Panc1 (cell line): ENCODE measurements at regions not wholly inside any gene's neighbourhood (a gene's known extent, or its start where the extent isn't known, plus 50 kb on each side); places are given as distances from the start of the nearest gene placed in this dataset.

ENCODE experiments used
- ATAC-seq: fragments of 200-7000 bp; cut with Tn5 transposase; 2 replicates; pipeline ENCODE4 v1.9.1; 2020; ENCODE audit warnings: mild to moderate bottlenecking, moderate library complexity
- BruUV-seq: library from RNA; stranded (reverse); fragments of 400-500 nt; replicated peaks from 2 replicates; lab custom pipeline; 2021; lab: Mats Ljungman, UMichigan
- CTCF ChIA-PET: fragments of 300-600 bp; sonication (Branson Sonifier 250); formaldehyde crosslinking; loops from one replicate; lab custom pipeline; 2022; ENCODE audit warnings: antibody characterized with exemption; lab: Charles Lee
- POLR2A ChIA-PET: fragments of 300-600 bp; sonication (Branson Sonifier 250); formaldehyde crosslinking; loops from one replicate; lab custom pipeline; 2022; ENCODE audit warnings: antibody characterized with exemption; lab: Charles Lee
- DNase-seq: peaks from one replicate; pipeline ENCODE4 v3.0.0-alpha.2; 2010; ENCODE audit warnings: low read depth, low spot score
- H3K27ac ChIP-seq: 2 replicates; pipeline ENCODE4 v1.5.1; 2011; ENCODE audit warnings: mild to moderate bottlenecking, low read length, inconsistent platforms
- H3K27me3 ChIP-seq: fragments of 200-500 bp; sonication (Bioruptor generic); 2 replicates; pipeline ENCODE4 v1.6.0; 2014; ENCODE audit warnings: low read length, inconsistent platforms; ENCODE audit not compliant: control insufficient read depth, insufficient read depth
- H3K36me3 ChIP-seq: fragments of 200-500 bp; sonication (Bioruptor generic); 2 replicates; pipeline ENCODE4 v1.5.1; 2014; ENCODE audit warnings: inconsistent platforms, mild to moderate bottlenecking, low read length, moderate library complexity; ENCODE audit not compliant: control insufficient read depth, insufficient read depth
- H3K4me1 ChIP-seq: 2 replicates; pipeline ENCODE4 v1.5.1; 2011; ENCODE audit warnings: inconsistent platforms, mild to moderate bottlenecking, low read length, moderate library complexity; ENCODE audit not compliant: control insufficient read depth, insufficient read depth
- H3K4me3 ChIP-seq, 2 experiments: 2 replicates each; pipeline ENCODE4 v1.5.1; 2011 to 2012; ENCODE audit warnings: low read depth in 2 of 2, low read length in 2 of 2, mild to moderate bottlenecking in 2 of 2, inconsistent platforms in 1 of 2, moderate library complexity in 1 of 2
- H3K9me3 ChIP-seq: fragments of 200-500 bp; sonication (Bioruptor generic); 2 replicates; pipeline ENCODE4 v1.5.1; 2014; ENCODE audit warnings: low read depth, mild to moderate bottlenecking, inconsistent platforms, low read length, moderate library complexity; ENCODE audit not compliant: control insufficient read depth, insufficient read depth
- CTCF ChIP-seq: fragments of 450-650 bp; IDR thresholded peaks from 2 replicates; pipeline ENCODE4 v1.5.1; 2017; ENCODE audit warnings: mild to moderate bottlenecking
- POLR2AphosphoS5 ChIP-seq: IDR thresholded peaks from 2 replicates; pipeline ENCODE4 v1.6.1; 2012; ENCODE audit warnings: mild to moderate bottlenecking, low read depth, low read length, moderate library complexity
- SIN3A ChIP-seq: IDR thresholded peaks from 2 replicates; pipeline ENCODE4 v1.6.1; 2012; ENCODE audit warnings: low read depth, mild to moderate bottlenecking, low read length, moderate library complexity, borderline replicate concordance; ENCODE audit not compliant: insufficient read depth
- TCF7L2 ChIP-seq: IDR thresholded peaks from 2 replicates; pipeline ENCODE4 v1.6.1; 2011; ENCODE audit warnings: mild to moderate bottlenecking, low read depth, low read length, inconsistent platforms
- in situ Hi-C: cut with HindIII; loops from 2 replicates; pipeline ENCODE4 v1.10.0; 2016; ENCODE audit warnings: low sequenced_read_pairs, low pct_unique_long_range_greater_than_20kb
- intact Hi-C: fragments of 100-400 bp; cut with micrococcal nuclease; formaldehyde crosslinking; loops from one replicate; pipeline ENCODE4 v1.10.0; 2022; ENCODE audit not compliant: unreplicated experiment
- TF ChIP-seq, protein P1 (sequence below), 2 experiments: IDR thresholded peaks; 2 replicates each; pipeline ENCODE4 v1.6.1; 2011 to 2012; ENCODE audit warnings: low read depth in 2 of 2, control low read depth in 1 of 2, low read length in 1 of 2, mild to moderate bottlenecking in 1 of 2, moderate library complexity in 1 of 2; ENCODE audit not compliant: insufficient read depth in 1 of 2

DNA sequence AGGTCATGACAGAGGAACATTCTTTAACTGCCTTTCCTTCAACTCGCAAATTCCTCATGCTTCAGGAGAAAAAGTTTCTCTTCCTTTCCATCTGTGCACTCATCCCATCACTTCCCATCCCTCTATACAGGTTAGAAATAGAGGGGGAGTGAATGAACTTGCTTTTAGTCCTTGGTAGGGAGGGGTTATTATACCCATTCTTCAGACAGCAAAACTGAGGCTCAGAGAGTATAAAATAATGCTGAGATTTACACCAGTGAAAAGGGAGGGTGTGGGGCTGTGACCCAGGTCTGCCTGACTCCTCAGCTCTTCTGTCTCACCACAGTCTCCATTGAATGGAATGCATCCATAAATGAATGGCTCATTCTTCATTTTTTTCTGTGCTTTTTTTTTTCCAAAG is 109.4 kb upstream of the RCN1 start:
- no peak for TF ChIP-seq SIN3A
- no peak for TF ChIP-seq POLR2AphosphoS5
- TF ChIP-seq TCF7L2 = no peak
- no peak for TF ChIP-seq CTCF
- TF ChIP-seq, protein P1, sequence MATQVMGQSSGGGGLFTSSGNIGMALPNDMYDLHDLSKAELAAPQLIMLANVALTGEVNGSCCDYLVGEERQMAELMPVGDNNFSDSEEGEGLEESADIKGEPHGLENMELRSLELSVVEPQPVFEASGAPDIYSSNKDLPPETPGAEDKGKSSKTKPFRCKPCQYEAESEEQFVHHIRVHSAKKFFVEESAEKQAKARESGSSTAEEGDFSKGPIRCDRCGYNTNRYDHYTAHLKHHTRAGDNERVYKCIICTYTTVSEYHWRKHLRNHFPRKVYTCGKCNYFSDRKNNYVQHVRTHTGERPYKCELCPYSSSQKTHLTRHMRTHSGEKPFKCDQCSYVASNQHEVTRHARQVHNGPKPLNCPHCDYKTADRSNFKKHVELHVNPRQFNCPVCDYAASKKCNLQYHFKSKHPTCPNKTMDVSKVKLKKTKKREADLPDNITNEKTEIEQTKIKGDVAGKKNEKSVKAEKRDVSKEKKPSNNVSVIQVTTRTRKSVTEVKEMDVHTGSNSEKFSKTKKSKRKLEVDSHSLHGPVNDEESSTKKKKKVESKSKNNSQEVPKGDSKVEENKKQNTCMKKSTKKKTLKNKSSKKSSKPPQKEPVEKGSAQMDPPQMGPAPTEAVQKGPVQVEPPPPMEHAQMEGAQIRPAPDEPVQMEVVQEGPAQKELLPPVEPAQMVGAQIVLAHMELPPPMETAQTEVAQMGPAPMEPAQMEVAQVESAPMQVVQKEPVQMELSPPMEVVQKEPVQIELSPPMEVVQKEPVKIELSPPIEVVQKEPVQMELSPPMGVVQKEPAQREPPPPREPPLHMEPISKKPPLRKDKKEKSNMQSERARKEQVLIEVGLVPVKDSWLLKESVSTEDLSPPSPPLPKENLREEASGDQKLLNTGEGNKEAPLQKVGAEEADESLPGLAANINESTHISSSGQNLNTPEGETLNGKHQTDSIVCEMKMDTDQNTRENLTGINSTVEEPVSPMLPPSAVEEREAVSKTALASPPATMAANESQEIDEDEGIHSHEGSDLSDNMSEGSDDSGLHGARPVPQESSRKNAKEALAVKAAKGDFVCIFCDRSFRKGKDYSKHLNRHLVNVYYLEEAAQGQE (IDR thresholded peaks at IDR 0.05; ENCODE audit: insufficient read depth in 1 of 2, low read depth in 2 of 2, low read length in 1 of 2) = no peak
- ATAC-seq (no peak), DNase-seq (no peak)
- intact Hi-C loops (no loop called here), in situ Hi-C loops (no loop called here)
- ChIA-PET CTCF (no interaction called here), POLR2A (no interaction called here)
- Histone ChIP-seq H3K9me3 (no peaks in the 10 kb centered on the region), H3K4me3 (no peak overlapping the region), H3K4me1 (no peaks in the 10 kb centered on the region), H3K36me3 (no peaks in the 10 kb centered on the region), H3K27me3 (peaks cover 3% of the 10 kb centered on the region; the same call in 1 of the 2 replicates), H3K27ac (no peak overlapping the region)
- no TSS peak for BruUV-seq

DNA sequence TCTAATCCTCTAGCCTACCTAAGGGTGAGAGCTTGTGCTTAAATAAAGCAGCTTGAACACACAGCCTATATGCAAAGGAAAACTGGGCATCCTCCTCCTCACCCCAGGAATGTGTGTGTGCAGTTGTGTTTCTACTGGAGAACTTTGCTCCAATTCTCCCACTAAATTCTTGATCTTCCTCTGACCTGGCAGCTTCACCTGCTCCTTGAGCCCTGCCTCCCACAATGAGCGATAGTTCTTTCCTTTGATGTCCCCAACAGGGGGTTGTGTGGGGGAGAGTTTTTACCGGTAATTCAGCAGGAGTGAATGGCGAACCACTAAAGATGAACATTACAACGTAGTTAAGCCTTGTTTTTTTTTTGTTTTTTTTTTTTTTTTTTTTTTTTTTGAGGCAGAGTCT is 113.5 kb upstream of the RCN1 start:
- in situ Hi-C loops = no loop called here
- CTCF ChIA-PET = interaction anchor here (0.7 kb wide), 1 partner anchor 8 kb away, joined by 5 read pairs; no protein-coding TSS in a partner anchor
- no peaks in the 10 kb centered on the region for H3K4me1 ChIP-seq
- intact Hi-C loops = no loop called here
- TF ChIP-seq, protein P1 (IDR thresholded peaks at IDR 0.05; ENCODE audit: insufficient read depth in 1 of 2, low read depth in 2 of 2, low read length in 1 of 2) = no peak
- no peak for TF ChIP-seq SIN3A
- no peak for TF ChIP-seq CTCF
- TF ChIP-seq TCF7L2 = no peak
- TF ChIP-seq POLR2AphosphoS5 = no peak
- H3K4me3 ChIP-seq = no peak overlapping the region
- no peak overlapping the region for H3K27ac ChIP-seq
- BruUV-seq = no TSS peak
- POLR2A ChIA-PET = interaction anchor here (0.6 kb wide), 1 partner anchor 771 kb away, joined by 4 read pairs; no protein-coding TSS in a partner anchor
- peaks cover 4% of the 10 kb centered on the region; the same call in 1 of the 2 replicates for H3K27me3 ChIP-seq
- DNase-seq (no peak), ATAC-seq (no peak)
- H3K9me3 ChIP-seq = no peaks in the 10 kb centered on the region
- no peaks in the 10 kb centered on the region for H3K36me3 ChIP-seq
